HL-60 (cell line): ENCODE measurements at regions not wholly inside any gene's neighbourhood (a gene's known extent, or its start where the extent isn't known, plus 50 kb on each side); places are given as distances from the start of the nearest gene placed in this dataset.

Experiments
- DNase-seq, 2 experiments: peaks; one replicate each; pipeline ENCODE4 v3.0.0-alpha.2; 2010 to 2020; ENCODE audit warnings: low read depth in 1 of 2, low spot score in 1 of 2
- H3K27ac ChIP-seq: fragments of 250-450 bp; sonication (Bioruptor Pico); replicated peaks from 2 replicates; pipeline ENCODE4 v1.5.1; 2020; ENCODE audit warnings: mild to moderate bottlenecking, moderate library complexity
- H3K27me3 ChIP-seq: fragments of 250-450 bp; sonication (Bioruptor Pico); 2 replicates; pipeline ENCODE4 v1.5.1; 2021; ENCODE audit warnings: mild to moderate bottlenecking, moderate library complexity; ENCODE audit not compliant: insufficient read depth, poor library complexity, severe bottlenecking
- H3K4me3 ChIP-seq: replicated peaks from 2 replicates; pipeline ENCODE4 v1.5.1; 2011; ENCODE audit warnings: mild to moderate bottlenecking, control low read depth, low read length; ENCODE audit not compliant: insufficient read depth
- GABPA ChIP-seq: IDR thresholded peaks from 2 replicates; pipeline ENCODE4 v1.6.1; 2012; ENCODE audit warnings: low read depth
- POLR2AphosphoS5 ChIP-seq: IDR thresholded peaks from 2 replicates; pipeline ENCODE4 v1.6.1; 2012; ENCODE audit warnings: low read depth
- SPI1 ChIP-seq: IDR thresholded peaks from 2 replicates; pipeline ENCODE4 v1.6.1; 2012; ENCODE audit warnings: low read depth, mild to moderate bottlenecking, borderline replicate concordance
- TF ChIP-seq, protein P1 (sequence below): IDR thresholded peaks from one replicate; pipeline ENCODE4 v1.5.1; 2011; ENCODE audit warnings: low read length, control low read depth, inconsistent platforms; ENCODE audit not compliant: insufficient read depth
- TF ChIP-seq, protein P2 (sequence below): IDR thresholded peaks from 2 replicates; pipeline ENCODE4 v1.6.1; 2012; ENCODE audit warnings: low read depth; ENCODE audit not compliant: insufficient replicate concordance

DNA sequence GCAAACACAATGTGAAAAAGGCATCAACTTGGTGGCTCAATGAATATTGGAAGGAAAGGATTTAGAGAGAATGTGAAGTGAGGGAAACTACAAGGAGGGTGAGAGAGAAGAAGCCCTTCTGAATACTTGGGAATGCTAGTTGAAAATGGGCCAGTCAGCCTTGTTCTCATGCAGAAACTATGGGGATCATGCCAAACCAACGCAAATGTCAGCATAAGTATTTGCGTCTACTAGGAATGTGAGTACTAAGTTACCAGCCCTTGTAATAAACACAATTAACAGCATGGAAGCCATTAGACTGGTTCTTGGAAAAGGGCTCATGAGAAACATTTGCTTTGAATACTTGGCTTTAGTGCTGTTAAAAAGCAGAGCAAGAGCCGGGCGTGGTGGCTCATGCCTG, 54.9 kb upstream of the AIG1 start:
- H3K27ac ChIP-seq: no peak overlapping the region
- TF ChIP-seq, protein P1, sequence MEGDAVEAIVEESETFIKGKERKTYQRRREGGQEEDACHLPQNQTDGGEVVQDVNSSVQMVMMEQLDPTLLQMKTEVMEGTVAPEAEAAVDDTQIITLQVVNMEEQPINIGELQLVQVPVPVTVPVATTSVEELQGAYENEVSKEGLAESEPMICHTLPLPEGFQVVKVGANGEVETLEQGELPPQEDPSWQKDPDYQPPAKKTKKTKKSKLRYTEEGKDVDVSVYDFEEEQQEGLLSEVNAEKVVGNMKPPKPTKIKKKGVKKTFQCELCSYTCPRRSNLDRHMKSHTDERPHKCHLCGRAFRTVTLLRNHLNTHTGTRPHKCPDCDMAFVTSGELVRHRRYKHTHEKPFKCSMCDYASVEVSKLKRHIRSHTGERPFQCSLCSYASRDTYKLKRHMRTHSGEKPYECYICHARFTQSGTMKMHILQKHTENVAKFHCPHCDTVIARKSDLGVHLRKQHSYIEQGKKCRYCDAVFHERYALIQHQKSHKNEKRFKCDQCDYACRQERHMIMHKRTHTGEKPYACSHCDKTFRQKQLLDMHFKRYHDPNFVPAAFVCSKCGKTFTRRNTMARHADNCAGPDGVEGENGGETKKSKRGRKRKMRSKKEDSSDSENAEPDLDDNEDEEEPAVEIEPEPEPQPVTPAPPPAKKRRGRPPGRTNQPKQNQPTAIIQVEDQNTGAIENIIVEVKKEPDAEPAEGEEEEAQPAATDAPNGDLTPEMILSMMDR: no peak
- TF ChIP-seq POLR2AphosphoS5 (no peak), GABPA (no peak), SPI1 (no peak)
- TF ChIP-seq, protein P2, sequence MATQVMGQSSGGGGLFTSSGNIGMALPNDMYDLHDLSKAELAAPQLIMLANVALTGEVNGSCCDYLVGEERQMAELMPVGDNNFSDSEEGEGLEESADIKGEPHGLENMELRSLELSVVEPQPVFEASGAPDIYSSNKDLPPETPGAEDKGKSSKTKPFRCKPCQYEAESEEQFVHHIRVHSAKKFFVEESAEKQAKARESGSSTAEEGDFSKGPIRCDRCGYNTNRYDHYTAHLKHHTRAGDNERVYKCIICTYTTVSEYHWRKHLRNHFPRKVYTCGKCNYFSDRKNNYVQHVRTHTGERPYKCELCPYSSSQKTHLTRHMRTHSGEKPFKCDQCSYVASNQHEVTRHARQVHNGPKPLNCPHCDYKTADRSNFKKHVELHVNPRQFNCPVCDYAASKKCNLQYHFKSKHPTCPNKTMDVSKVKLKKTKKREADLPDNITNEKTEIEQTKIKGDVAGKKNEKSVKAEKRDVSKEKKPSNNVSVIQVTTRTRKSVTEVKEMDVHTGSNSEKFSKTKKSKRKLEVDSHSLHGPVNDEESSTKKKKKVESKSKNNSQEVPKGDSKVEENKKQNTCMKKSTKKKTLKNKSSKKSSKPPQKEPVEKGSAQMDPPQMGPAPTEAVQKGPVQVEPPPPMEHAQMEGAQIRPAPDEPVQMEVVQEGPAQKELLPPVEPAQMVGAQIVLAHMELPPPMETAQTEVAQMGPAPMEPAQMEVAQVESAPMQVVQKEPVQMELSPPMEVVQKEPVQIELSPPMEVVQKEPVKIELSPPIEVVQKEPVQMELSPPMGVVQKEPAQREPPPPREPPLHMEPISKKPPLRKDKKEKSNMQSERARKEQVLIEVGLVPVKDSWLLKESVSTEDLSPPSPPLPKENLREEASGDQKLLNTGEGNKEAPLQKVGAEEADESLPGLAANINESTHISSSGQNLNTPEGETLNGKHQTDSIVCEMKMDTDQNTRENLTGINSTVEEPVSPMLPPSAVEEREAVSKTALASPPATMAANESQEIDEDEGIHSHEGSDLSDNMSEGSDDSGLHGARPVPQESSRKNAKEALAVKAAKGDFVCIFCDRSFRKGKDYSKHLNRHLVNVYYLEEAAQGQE: no peak
- H3K4me3 ChIP-seq: no peak overlapping the region
- DNase-seq: no peak
- H3K27me3 ChIP-seq: no peaks in the 10 kb centered on the region

DNA sequence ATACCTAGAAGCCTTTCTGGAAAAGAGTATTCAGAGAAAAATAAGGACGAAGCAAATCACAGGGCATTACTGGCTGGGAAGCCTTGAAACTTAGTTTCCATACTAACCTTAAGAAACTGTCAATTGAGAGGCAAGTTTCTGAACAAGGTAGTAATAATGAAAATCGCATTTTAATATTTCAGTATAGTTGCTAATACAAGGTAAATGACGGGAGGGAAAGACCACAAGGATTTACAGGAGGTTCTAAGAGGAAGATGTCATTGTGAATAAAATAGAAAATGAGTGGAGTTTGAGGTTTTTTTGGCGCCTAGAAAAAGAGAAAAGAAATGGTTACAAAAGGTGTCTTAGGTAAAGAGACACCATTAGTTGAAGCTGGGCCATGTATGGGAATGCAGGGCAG, 53.9 kb upstream of the AIG1 start:
- Histone ChIP-seq H3K27me3 (no peaks in the 10 kb centered on the region), H3K27ac (no peak overlapping the region), H3K4me3 (no peak overlapping the region)
- no peak for DNase-seq
- TF ChIP-seq GABPA: no peak
- TF ChIP-seq, protein P2: no peak

DNA sequence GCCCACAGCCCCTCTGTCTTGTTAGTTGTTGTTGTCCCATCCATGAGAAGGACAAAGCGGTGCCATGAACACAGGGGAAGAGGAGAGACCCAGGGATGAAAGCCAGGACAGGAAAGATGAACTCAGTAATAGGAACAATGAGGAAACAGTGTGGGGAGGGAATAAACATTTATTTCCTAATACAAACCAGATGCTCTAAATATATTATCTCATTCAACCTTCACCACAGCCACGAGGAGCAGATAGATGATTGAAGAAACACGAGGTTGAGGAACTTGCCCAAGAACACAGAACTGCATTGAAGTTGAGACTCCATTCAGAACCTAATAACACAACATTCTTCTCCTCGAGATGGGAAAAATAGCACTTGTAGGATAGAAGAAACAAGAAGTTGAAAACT, 53.0 kb upstream of the AIG1 start:
- no peak overlapping the region for H3K27ac ChIP-seq
- H3K4me3 ChIP-seq: no peak overlapping the region
- TF ChIP-seq, protein P2: no peak
- no peak for TF ChIP-seq SPI1
- TF ChIP-seq, protein P1: no peak
- no peaks in the 10 kb centered on the region for H3K27me3 ChIP-seq
- DNase-seq: no peak

DNA sequence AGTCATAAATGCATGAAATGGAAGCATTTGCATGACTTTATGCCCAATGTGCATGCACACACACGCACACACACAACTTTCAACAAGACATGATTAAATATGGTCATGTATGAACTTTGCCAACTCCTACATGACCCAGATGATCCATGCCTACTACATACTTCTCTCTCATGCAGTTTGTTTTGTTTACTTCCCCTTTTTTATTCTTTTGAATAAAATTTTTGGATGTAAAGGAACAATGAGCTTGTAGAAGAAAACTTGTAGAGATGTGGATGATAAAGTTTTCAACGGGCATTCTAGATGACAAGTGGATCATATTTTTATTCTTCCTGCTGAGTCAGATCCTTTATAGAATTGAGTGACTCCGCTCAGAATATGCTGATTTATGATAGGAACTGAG, 50.8 kb upstream of the AIG1 start:
- DNase-seq: no peak
- Histone ChIP-seq H3K4me3 (no peak overlapping the region), H3K27ac (no peak overlapping the region), H3K27me3 (no peaks in the 10 kb centered on the region)
- TF ChIP-seq, protein P1: no peak
- TF ChIP-seq POLR2AphosphoS5: no peak
- TF ChIP-seq, protein P2: no peak
- TF ChIP-seq SPI1: no peak
- TF ChIP-seq GABPA: no peak
